GM12873 (cell line): ENCODE measurements at regions not wholly inside any gene's neighbourhood (a gene's known extent, or its start where the extent isn't known, plus 50 kb on each side); places are given as distances from the start of the nearest gene placed in this dataset.

ENCODE experiments used
- TF ChIP-seq, protein P1 (sequence below): IDR thresholded peaks from 2 replicates; pipeline ENCODE4 v1.5.1; 2012; ENCODE audit warnings: low read depth, mild to moderate bottlenecking, moderate library complexity, low read length, control low read depth; ENCODE audit not compliant: insufficient read depth; ENCODE audit errors: missing control alignments

DNA sequence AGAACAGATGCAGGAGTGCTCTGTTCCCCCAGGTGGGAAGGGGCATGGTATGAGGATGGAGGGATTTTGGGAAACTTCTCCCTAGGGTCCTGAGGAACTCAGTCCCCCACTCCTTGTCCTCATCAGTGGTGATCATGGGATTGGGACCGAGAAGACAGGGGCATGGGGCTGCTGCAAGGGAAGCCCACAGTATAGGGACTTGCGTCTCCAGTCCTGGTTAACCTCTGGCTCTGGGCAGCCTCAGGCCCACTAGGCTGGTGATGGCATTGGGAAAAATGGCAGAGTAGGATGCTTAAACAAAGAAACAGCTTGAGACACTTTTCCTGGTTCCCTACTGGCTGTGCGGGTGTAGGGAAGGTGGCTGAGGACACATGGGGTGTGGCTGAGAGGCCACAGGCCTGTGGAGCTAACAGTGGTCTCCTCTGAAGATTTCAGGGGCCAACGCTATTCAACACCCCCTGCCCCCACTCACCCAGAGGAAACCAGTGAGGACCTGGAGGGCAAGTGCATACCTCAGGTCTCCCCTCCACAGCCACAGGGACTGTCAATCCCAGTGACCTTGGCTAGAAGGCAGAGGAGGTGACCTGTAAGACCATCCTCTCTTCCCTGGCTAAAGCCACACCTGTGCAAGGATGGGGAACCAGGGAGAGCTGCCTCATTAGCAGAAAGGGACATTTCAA lies 261.3 kb downstream of the CCSER2 start:
- TF ChIP-seq, protein P1, sequence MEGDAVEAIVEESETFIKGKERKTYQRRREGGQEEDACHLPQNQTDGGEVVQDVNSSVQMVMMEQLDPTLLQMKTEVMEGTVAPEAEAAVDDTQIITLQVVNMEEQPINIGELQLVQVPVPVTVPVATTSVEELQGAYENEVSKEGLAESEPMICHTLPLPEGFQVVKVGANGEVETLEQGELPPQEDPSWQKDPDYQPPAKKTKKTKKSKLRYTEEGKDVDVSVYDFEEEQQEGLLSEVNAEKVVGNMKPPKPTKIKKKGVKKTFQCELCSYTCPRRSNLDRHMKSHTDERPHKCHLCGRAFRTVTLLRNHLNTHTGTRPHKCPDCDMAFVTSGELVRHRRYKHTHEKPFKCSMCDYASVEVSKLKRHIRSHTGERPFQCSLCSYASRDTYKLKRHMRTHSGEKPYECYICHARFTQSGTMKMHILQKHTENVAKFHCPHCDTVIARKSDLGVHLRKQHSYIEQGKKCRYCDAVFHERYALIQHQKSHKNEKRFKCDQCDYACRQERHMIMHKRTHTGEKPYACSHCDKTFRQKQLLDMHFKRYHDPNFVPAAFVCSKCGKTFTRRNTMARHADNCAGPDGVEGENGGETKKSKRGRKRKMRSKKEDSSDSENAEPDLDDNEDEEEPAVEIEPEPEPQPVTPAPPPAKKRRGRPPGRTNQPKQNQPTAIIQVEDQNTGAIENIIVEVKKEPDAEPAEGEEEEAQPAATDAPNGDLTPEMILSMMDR, result no peak

DNA sequence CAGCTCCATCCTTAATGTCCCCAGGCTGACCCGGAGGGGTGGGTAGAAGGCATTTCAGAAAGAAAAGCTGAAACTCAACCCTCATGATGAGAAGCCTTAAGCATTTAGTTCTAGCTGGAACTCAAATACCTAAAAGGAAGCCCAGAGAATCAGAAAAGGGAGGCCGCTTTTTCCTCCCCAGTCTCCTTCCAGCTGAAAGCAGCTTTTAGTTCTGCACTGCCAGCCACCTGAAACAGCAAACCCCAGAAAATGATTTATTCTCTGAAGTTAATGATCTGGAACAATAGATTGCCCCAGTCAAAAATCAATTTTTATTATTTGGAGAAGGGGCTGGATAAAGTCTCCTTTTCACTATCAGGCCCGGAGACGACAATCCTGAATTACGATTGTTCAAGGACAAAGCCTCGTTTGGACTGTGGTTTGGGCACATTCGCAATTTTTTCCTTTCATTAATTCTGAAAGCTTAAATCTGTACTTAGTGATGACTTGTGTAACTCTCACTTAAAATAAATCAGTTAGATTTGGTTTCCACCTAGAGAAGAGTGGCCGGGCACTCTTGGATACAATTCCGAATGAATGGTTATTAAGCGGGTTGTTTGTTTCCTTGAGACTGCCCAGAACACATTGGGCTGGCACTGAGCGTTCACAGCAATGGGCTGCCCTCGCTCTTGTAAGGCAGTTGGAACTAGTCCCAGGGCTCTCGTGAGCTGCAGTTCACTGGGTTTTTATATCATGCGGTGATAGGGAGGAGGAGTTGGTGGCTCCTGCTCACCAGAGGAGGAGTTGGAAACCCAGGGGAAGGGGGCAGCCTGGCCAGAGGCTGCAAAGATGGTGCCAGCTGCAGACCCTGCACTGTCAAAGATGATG lies 262.2 kb downstream of the CCSER2 start:
- TF ChIP-seq, protein P1, result no peak

DNA sequence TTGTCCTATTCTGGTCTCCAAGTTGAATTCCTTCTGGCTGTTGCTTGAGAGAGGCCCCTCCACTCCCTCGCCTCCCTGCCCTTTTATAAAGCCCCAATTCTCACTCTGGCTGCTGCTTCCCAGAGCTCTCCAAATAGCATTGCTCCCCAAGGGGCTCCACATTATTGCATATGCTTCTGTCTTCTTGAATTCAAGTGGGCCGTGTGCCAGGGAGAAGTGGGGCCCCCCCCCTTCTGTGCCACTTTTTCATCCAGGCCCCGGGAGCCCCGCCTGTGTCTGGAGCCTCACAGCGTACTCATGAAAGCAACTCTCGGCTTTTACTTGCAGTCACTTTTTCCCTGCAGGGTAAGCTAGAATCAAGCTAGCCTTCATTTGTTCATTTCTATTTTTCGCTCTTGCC lies 265.1 kb downstream of the CCSER2 start:
- TF ChIP-seq, protein P1, result no peak

DNA sequence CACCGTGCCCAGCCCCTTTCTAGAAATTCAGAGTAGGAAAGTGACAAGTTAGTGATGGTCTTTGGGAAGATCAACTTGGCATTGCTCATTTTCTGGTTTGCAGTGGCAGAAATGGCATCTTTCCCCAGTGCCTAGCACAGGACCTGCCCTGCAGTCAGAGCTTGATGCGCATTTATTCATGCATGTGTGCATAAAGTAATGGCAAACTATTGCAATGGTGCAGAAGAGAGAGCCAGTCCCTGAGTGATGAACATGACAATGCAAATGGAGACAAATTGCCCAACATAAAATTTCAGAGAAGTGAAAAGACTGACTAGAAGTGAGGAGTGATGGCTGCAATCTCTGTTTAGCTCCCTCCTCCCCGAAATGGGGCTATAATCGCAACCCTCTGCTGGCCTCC lies 268.2 kb downstream of the CCSER2 start:
- TF ChIP-seq, protein P1, result no peak

DNA sequence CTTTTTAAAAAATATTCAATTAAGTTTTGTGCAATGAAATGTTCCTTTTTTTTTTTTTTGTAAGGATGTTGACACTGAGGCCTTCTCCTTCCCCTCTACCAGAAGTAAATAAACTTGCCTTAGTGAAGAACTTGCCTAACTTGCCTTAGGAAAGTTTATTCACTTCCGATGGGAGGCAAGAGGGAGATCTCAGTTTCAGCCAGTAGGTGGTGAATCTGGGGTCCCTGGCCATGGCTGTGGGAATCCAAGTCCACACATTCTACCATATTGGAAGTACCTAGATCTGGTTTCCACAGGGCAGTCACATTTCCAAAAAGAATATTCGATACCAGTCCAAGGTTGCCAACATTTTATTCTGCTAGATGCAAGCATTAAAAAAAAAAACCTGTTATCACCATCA lies 270.9 kb downstream of the CCSER2 start:
- TF ChIP-seq, protein P1, result no peak

DNA sequence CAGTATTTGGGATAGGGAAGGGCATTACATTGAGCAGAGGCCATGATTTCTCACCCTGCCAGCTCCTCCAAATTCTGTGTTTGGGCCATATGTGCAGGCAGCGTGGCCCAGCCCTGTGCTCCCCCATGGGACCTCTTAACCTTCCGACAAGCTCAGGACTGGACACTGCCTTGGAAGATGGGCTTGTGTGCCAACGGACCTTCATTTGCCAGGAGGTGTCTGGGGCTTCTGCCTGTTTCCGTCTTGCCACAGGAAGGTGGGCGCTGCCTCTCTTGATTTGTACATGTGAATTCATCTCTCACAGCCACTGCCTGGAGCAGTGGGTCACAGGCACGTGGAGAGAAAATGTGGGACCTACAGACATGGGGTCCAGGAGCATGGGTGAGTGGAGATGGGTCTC lies 272.6 kb downstream of the CCSER2 start:
- TF ChIP-seq, protein P1, result no peak

DNA sequence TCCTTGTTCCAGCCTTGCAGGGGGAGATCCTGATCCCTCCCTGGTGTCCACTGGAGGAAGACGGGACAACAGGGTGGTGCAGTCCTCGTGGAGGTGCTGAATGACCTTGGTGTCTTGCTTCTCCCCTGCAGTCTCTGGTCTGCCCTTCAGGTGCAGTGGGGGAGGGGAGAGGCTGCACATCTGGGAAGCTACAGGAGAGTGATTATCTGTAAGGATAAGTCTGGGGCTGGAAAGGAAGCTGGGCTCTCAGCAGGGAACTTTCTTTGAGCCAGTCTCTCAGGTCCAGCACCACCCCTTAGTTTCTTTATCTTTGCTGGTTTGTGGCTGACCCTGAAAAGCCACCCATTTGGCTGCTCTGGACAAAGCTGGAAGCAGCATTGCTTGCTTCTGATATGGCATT lies 275.6 kb downstream of the CCSER2 start:
- TF ChIP-seq, protein P1, result no peak
